ENCODE measurements at regions not wholly inside any gene's neighbourhood (a gene's known extent, or its start where the extent isn't known, plus 50 kb on each side); places are given as distances from the start of the nearest gene placed in this dataset.
"Not testable (repeated sequence)": the region's sequence is repeated elsewhere in the genome, so short reads cannot be mapped to it uniquely, and the experiment has no call there.

DNA sequence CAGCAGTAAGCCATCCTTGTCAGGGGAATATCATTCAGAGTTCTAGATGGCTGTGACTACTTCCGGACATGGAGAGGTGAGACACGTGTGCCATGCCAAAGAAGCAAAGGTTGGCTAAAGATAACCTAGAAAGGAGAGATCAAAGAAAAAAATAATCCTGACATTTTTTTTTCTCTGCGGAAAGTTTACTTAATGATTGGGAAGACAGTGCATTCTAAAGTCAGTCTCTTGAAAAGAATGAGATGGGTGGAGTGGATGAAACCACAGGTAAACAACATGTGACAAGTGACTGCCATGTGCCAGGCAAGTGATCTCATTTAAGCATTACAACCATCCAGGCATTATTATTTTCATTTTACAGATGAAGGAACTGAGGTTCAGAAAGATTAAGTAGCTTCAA is 436.6 kb downstream of the SOX2 start:
- FAIRE-seq = no peak

- no peak for FAIRE-seq
Measured at GRCh38 chr3:182149594-182149993, 437.9 kb downstream of the SOX2 start.

- FAIRE-seq = not testable (repeated sequence)
Measured at GRCh38 chr3:182156326-182156725, 444.6 kb downstream of the SOX2 start.

GRCh38 chr3:182165234-182165633 is 453.5 kb downstream of the SOX2 start:
- no peak for FAIRE-seq

DNA sequence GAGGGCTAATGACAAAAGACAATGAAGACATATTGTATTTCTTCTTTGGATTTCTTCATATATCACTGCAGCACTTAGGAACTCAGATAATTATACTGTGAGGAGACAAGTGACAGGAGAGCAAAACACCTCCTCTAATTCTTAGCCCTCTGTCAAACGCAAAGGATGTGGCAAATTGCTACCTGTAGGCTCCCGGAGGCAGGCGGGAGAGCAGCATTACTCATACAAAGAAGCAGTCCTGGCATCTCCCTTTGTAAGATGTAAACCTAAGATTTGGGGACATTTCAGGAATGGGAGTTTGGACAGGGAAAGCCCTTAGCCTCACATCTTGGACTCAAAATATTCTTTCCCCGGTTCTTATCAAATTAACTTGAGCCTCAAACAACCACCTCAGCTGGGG is 460.8 kb downstream of the SOX2 start:
- FAIRE-seq = no peak

GRCh38 chr3:182178488-182179200 is 466.9 kb downstream of the SOX2 start:
- no peak for FAIRE-seq

DNA sequence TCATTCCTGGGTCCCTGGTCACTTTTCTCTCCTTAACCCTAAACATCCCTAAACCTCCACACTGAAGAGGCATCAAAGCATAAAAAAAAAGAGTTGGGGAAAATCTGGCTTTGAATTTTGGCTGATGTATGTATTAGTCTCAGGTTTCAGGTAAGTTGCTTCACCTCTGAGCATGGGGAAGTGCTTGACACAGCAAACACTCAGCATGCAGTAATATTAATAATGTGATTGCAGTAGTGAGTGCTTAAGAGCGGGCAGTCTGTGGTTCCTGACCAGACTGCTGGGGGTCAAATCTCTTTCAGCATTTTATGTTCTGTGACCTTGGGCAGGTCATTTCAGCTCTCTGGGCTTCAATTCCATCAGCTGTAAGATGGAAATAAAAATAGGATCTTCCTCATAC is 467.9 kb downstream of the SOX2 start:
- no peak for FAIRE-seq

DNA sequence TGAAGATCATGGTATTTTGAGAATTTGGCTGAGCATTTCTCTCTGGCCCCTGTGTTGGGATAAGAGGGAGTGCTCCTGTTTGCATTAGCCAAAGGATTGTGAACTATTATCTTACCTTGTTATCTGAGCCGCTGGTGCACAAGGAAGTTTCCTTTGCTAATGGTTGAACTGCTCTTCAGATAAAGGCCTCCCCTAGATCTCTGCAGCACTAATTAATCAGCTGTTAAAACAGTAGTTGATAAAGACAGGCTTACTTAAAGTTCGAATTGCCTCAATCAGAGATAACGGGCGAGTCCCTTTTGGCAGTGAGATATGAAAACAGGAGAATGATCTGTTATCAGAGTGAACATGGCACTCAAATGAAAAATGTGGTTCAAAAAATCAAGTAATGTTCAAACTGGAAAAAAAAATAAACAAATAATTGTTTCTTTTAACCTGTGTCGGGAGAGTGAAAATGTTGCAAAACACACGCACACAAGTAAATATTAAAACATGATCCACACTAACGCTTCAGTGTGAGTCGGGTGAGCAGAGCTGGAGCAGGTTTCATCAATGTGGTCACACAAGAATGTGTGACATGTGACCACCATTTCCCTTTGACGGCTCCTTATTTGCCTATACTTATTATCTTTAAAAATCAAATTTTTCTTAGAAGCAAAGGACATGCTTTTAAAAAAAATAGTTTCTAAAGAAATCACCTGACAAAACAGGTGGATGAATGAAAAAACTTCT is 469.1 kb downstream of the SOX2 start:
- FAIRE-seq = no peak

DNA sequence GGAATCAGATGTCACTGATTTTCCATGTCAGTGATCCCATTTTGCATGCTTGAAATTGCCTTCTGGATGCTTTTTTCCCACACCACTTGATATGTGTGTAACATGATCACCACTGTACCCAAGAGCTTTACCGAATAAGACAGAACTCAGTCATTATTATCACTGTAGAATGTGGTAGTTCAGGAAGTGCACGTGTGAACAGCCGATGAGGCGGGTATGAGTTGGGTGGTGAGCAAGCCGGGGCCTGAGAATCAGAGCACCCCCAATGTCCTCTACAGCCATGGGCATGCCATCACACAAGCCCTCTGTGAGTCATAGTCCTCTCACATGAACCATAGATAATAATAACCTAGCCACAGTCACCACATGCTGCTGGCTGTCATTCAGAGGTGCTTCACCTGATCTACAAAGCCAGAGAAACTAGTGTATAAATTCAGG is 470.8 kb downstream of the SOX2 start:
- FAIRE-seq = no peak

GRCh38 chr3:182183716-182184430 is 472.1 kb downstream of the SOX2 start:
- FAIRE-seq = no peak

GRCh38 chr3:182185313-182185712 is 473.6 kb downstream of the SOX2 start:
- no peak for FAIRE-seq

GRCh38 chr3:182190056-182190455 is 478.3 kb downstream of the SOX2 start:
- FAIRE-seq = no peak

DNA sequence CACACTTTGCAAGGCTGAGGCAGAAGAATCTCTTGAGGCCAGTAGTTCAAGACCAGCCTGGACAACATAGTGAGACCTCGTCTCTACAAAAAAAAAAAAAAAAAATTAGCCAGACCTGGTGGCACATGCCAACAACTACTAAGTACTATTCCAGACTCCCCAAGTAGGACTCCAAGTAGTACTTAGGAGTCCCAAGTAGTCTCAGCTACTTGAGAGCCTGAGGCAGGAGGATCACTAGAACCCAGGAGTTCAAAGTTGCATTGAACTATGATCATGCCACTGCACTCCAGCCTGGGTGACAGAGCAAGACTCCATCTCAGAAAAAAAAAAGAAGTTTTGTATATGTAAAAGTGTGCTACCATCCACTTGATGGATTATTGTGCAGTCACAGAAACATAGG is 486.6 kb downstream of the SOX2 start:
- no peak for FAIRE-seq

GRCh38 chr3:182201456-182202168 is 489.9 kb downstream of the SOX2 start:
- no peak for FAIRE-seq

DNA sequence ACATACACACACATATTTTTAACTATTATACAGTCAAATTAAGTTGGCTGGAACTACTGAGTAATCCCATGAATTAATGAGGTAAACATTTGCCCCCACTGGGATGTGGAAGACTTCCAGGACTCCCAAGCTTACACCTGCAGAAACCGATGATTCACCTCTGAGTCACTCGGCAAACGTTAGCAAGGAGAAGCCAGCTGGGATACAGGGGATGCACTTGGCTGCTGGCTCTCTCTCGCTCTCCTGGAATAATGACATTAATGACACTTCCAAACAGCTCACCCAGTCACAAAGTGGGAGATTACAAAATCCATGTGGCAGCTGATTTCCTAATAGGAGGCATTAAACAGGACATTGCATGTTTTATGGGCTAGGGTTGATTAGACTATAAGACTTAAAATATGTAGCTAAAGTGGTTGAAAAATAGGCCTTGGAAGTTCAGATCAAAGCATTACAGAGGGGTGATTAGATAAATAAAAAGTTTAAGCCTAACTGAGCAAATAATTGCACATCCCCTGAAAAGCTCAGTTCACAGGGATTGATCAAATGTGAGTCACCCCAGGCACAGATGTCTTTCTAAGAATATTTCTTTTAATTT is 500.9 kb downstream of the SOX2 start:
- FAIRE-seq = no peak

DNA sequence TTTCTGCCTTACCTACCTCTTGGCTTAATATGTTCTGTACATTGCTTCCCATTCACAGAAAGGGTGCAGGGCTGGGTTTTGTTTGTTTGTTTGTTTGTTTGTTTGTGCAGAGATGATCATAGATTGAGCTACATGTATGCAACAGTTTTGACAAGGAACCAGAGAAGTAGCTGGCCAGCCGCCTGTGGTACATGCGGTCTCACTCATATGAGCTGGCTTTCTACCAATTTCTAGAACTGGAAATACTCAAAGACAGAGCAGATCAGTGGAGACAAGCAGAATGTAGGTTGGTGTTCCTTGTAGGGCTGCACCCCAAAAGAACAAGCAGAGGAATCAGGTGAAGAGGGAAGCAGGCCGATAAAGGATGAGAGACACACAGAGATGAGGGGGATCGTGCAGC is 502.7 kb downstream of the SOX2 start:
- FAIRE-seq = no peak

DNA sequence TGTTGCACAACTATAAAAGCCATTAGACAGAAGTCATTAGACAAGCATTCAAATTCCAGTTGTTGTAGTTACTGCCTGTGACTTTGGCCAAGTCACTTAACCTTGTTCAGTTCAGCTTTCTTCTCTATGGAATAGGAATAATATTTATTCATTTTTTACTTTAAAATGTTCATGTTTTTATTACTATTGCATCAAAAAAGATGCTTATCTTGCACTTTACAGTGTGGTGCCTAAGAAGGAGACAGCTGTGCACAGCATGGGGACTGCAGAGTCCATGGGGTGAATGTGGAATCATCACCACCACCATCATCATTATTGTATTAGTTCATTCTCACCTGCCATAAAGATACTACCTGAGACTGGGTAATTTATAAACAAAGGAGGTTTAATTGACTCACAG is 504.2 kb downstream of the SOX2 start:
- FAIRE-seq = no peak

DNA sequence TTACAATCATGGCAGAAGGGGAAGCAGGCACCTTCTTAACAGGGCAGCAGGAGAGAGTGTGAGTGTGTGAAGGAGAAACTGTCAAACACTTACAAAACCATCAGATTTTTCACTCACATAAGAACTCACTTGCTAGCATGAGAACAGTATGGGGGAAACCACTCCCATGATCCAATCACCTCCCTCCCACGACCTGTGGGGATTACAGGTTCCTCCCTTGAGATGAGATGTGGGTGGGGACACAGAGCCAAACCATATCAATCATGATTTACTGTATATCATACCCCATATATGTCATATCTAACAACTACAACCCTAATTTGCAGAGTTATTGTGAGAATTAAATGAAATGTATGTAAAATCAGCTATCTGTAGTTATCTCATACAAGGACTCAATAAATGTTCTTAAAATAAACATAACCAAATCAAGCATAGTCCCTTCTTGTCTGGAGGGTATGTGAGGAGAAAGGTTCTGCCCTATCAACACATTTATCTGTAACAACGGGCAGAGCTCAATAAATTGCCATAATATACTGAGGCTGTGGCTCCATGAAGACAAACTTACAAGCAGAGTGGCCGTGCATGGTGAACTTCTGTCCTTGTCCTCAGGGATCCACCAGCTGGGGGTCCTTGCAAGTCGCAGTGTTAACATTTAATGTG is 504.7 kb downstream of the SOX2 start:
- no peak for FAIRE-seq

DNA sequence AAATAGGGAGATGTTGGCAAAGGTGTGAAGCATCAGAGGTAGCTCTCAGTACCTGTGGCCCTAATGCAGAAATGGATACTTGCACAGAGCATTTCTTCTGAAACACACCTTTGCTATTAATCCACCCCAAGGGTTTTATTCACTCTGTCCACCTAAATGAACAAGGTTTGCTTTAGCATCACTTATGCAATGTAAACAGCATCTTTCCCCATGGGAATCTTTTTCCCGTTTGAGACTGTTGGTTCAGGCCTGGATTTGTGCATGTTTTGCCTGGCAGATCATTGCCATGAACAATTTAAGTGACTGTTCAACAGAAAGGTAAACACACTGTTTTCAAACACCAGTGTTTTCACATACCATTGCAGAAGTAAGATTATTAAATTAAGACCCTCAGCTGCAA is 508.3 kb downstream of the SOX2 start:
- no peak for FAIRE-seq

DNA sequence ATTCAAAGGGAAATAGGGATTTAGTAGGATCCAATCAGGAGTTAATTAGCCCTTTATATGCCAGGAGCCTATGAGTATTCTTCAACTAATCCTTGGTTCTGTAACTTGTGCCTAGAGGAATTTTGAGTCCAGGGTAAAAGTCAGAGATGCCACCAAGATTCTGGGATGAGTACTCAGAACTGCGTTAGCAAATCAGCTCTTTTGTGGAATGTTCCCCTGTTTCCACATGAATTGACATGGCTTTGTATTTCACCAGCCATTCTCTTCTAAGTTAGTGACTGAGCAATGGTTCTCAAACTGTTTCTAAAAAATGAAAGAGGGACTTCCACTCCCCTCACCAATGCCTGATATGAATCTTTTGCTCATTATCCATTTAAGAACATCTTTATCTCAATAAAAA is 508.7 kb downstream of the SOX2 start:
- no peak for FAIRE-seq

DNA sequence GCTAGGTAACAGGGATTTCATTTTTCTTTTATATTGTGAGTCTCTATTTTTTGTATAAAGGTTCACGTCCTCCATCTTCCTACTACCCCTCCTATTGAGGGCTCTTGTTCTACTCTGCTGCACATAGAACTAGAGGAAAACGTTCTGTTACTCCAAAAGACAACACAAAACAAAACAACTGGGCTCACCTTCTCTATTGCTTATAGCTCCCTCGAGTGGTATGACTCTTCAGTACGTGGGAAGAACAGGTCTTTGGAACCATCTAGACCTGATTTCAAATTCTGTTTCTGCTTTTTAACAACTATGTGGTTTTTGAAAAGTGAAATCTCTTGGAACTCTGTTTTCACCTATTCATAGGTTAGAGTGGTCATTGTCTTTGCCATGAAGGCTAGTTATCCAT is 515.3 kb downstream of the SOX2 start:
- no peak for FAIRE-seq

DNA sequence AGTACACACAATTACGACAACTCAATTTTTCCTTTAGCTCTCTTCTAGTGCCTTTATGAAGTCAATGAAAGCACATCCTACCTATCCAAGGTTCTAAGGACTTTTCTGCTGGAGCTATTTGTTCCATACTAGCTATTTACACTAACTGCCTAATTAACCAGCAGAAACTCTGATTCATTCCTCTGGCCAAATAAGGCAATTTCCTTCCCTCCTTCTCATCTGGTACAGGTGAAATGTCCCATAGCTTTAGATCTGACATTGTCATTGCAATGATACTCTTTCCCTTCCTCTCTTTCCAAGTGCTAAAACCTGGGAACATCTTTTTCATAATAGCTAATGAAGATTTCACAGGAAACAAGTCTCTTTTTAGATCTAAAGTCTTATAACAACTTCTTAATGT is 521.7 kb downstream of the SOX2 start:
- no peak for FAIRE-seq

All from A204.1 (cell line).